ENCODE measurements at regions not wholly inside any gene's neighbourhood (a gene's known extent, or its start where the extent isn't known, plus 50 kb on each side); places are given as distances from the start of the nearest gene placed in this dataset.

DNA sequence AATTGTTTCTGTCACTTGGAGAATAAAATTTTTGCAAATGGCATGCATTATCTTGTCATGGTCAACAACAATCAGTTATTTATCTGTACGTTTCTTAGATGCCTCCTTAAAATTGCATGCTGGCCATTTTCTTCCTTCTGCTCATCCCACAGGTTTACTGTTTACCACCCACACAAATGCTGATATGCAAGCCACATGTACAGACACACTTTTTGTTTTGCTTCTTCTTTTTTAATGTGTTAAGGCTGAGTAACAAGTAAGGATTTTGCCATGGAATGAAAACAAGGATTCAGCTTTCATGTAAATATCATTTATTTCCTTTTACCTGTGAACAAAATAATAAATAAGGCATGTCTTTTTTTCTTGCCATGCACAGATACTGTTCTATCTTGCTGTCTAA, 1077.1 kb upstream of the ZEB2 start:
- H3K27me3 ChIP-seq (ENCODE audit: insufficient read depth, poor library complexity, severe bottlenecking), result no peaks in the 10 kb centered on the region
- no peak for TF ChIP-seq SPI1 (IDR thresholded peaks at IDR 0.05; ENCODE audit: borderline replicate concordance, low read depth)
- H3K4me3 ChIP-seq (replicated peaks; ENCODE audit: insufficient read depth, low read length), result no peak overlapping the region
- no peak for DNase-seq (ENCODE audit: low read depth in 1 of 2, low spot score in 1 of 2)
- no peak overlapping the region for H3K27ac ChIP-seq (replicated peaks)

DNA sequence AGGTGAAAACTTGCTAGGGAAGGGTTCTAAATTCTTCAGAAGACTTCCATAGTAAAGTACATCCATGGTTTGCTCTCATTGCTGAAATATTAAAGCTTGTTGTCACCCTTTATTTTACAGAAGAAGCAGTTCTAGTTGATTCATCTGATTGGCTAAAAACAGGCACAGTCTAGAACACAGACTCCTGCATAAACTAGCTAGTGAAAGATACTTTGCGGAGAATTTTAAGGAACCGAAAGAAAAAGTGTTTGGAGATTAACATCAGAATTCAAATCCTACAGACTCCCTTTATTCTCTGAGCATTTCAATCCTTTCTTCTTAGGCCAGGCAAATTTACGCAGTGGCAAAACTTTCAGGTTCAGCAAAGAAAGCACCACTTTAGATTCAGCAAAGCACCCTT, 1076.5 kb upstream of the ZEB2 start:
- H3K27me3 ChIP-seq (ENCODE audit: insufficient read depth, poor library complexity, severe bottlenecking), result no peaks in the 10 kb centered on the region
- TF ChIP-seq POLR2AphosphoS5 (IDR thresholded peaks at IDR 0.05; ENCODE audit: low read depth), result no peak
- TF ChIP-seq, protein P1, sequence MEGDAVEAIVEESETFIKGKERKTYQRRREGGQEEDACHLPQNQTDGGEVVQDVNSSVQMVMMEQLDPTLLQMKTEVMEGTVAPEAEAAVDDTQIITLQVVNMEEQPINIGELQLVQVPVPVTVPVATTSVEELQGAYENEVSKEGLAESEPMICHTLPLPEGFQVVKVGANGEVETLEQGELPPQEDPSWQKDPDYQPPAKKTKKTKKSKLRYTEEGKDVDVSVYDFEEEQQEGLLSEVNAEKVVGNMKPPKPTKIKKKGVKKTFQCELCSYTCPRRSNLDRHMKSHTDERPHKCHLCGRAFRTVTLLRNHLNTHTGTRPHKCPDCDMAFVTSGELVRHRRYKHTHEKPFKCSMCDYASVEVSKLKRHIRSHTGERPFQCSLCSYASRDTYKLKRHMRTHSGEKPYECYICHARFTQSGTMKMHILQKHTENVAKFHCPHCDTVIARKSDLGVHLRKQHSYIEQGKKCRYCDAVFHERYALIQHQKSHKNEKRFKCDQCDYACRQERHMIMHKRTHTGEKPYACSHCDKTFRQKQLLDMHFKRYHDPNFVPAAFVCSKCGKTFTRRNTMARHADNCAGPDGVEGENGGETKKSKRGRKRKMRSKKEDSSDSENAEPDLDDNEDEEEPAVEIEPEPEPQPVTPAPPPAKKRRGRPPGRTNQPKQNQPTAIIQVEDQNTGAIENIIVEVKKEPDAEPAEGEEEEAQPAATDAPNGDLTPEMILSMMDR (IDR thresholded peaks at IDR 0.05; ENCODE audit: insufficient read depth, low read length), result no peak
- no peak for TF ChIP-seq SPI1 (IDR thresholded peaks at IDR 0.05; ENCODE audit: borderline replicate concordance, low read depth)
- TF ChIP-seq, protein P2, sequence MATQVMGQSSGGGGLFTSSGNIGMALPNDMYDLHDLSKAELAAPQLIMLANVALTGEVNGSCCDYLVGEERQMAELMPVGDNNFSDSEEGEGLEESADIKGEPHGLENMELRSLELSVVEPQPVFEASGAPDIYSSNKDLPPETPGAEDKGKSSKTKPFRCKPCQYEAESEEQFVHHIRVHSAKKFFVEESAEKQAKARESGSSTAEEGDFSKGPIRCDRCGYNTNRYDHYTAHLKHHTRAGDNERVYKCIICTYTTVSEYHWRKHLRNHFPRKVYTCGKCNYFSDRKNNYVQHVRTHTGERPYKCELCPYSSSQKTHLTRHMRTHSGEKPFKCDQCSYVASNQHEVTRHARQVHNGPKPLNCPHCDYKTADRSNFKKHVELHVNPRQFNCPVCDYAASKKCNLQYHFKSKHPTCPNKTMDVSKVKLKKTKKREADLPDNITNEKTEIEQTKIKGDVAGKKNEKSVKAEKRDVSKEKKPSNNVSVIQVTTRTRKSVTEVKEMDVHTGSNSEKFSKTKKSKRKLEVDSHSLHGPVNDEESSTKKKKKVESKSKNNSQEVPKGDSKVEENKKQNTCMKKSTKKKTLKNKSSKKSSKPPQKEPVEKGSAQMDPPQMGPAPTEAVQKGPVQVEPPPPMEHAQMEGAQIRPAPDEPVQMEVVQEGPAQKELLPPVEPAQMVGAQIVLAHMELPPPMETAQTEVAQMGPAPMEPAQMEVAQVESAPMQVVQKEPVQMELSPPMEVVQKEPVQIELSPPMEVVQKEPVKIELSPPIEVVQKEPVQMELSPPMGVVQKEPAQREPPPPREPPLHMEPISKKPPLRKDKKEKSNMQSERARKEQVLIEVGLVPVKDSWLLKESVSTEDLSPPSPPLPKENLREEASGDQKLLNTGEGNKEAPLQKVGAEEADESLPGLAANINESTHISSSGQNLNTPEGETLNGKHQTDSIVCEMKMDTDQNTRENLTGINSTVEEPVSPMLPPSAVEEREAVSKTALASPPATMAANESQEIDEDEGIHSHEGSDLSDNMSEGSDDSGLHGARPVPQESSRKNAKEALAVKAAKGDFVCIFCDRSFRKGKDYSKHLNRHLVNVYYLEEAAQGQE (IDR thresholded peaks at IDR 0.05; ENCODE audit: insufficient replicate concordance, low read depth), result no peak
- TF ChIP-seq GABPA (IDR thresholded peaks at IDR 0.05; ENCODE audit: low read depth), result no peak
- no peak overlapping the region for H3K27ac ChIP-seq (replicated peaks)
- no peak for DNase-seq (ENCODE audit: low read depth in 1 of 2, low spot score in 1 of 2)
- no peak overlapping the region for H3K4me3 ChIP-seq (replicated peaks; ENCODE audit: insufficient read depth, low read length)

GRCh38 chr2:145595296-145595695, 1075.4 kb upstream of the ZEB2 start:
- H3K27ac ChIP-seq (replicated peaks), result no peak overlapping the region
- no peak overlapping the region for H3K4me3 ChIP-seq (replicated peaks; ENCODE audit: insufficient read depth, low read length)
- no peak for TF ChIP-seq POLR2AphosphoS5 (IDR thresholded peaks at IDR 0.05; ENCODE audit: low read depth)
- no peak for TF ChIP-seq SPI1 (IDR thresholded peaks at IDR 0.05; ENCODE audit: borderline replicate concordance, low read depth)
- TF ChIP-seq, protein P1 (IDR thresholded peaks at IDR 0.05; ENCODE audit: insufficient read depth, low read length), result no peak
- H3K27me3 ChIP-seq (ENCODE audit: insufficient read depth, poor library complexity, severe bottlenecking), result no peaks in the 10 kb centered on the region
- DNase-seq (ENCODE audit: low read depth in 1 of 2, low spot score in 1 of 2), result no peak

GRCh38 chr2:145593991-145594614, 1074.2 kb upstream of the ZEB2 start:
- H3K4me3 ChIP-seq (replicated peaks; ENCODE audit: insufficient read depth, low read length), result no peak overlapping the region
- no peaks in the 10 kb centered on the region for H3K27me3 ChIP-seq (ENCODE audit: insufficient read depth, poor library complexity, severe bottlenecking)
- DNase-seq (ENCODE audit: low read depth in 1 of 2, low spot score in 1 of 2), result no peak
- TF ChIP-seq, protein P2 (IDR thresholded peaks at IDR 0.05; ENCODE audit: insufficient replicate concordance, low read depth), result no peak
- TF ChIP-seq POLR2AphosphoS5 (IDR thresholded peaks at IDR 0.05; ENCODE audit: low read depth), result no peak
- no peak for TF ChIP-seq GABPA (IDR thresholded peaks at IDR 0.05; ENCODE audit: low read depth)
- TF ChIP-seq SPI1 (IDR thresholded peaks at IDR 0.05; ENCODE audit: borderline replicate concordance, low read depth), result no peak
- TF ChIP-seq, protein P1 (IDR thresholded peaks at IDR 0.05; ENCODE audit: insufficient read depth, low read length), result no peak
- no peak overlapping the region for H3K27ac ChIP-seq (replicated peaks)

Data from HL-60 (cell line).